Loucy (cell line): ENCODE measurements at regions not wholly inside any gene's neighbourhood (a gene's known extent, or its start where the extent isn't known, plus 50 kb on each side); places are given as distances from the start of the nearest gene placed in this dataset.

Experiments
- H2AFZ ChIP-seq: fragments of 200-600 bp; sonication (generic); 2 replicates; pipeline ENCODE4 v1.6.0; 2016; ENCODE audit warnings: antibody characterized with exemption, mild to moderate bottlenecking, low read length, moderate library complexity
- H3F3A ChIP-seq: fragments of 200-600 bp; 2 replicates; pipeline ENCODE4 v1.6.0; 2016; ENCODE audit warnings: antibody characterized with exemption, low read depth, mild to moderate bottlenecking
- H3K27me3 ChIP-seq: fragments of 200-600 bp; sonication (generic); 2 replicates; pipeline ENCODE4 v1.6.1; 2014; ENCODE audit warnings: low read length, mild to moderate bottlenecking; ENCODE audit not compliant: insufficient read depth, poor library complexity, severe bottlenecking
- H3K36me3 ChIP-seq: fragments of 200-600 bp; sonication (generic); 2 replicates; pipeline ENCODE4 v1.6.1; 2016; ENCODE audit warnings: low read length; ENCODE audit not compliant: insufficient read depth
- H3K4me1 ChIP-seq: fragments of 200-600 bp; sonication (generic); 2 replicates; pipeline ENCODE4 v1.5.1; 2014; ENCODE audit warnings: low read length, mild to moderate bottlenecking; ENCODE audit not compliant: insufficient read depth, poor library complexity, severe bottlenecking
- H3K4me2 ChIP-seq: fragments of 200-600 bp; sonication (generic); 2 replicates; pipeline ENCODE4 v1.6.0; 2014; ENCODE audit warnings: antibody characterized with exemption, low read length, low read depth, mild to moderate bottlenecking; ENCODE audit not compliant: poor library complexity, severe bottlenecking
- H3K4me3 ChIP-seq: fragments of 200-600 bp; sonication (generic); 2 replicates; pipeline ENCODE4 v1.5.1; 2014; ENCODE audit warnings: low read length, mild to moderate bottlenecking, mixed read lengths; ENCODE audit not compliant: poor library complexity, severe bottlenecking
- H3K79me2 ChIP-seq: fragments of 200-600 bp; sonication (generic); 2 replicates; pipeline ENCODE4 v1.6.1; 2014; ENCODE audit warnings: low read length; ENCODE audit not compliant: insufficient read depth
- H3K9ac ChIP-seq: fragments of 200-600 bp; sonication (generic); 2 replicates; pipeline ENCODE4 v1.6.0; 2014; ENCODE audit warnings: mild to moderate bottlenecking, low read depth, low read length, moderate library complexity; ENCODE audit not compliant: poor library complexity, severe bottlenecking
- H3K9me2 ChIP-seq: fragments of 200-600 bp; sonication (generic); replicated peaks from 2 replicates; pipeline ENCODE4 v1.6.1; 2016; ENCODE audit warnings: low read depth, low read length, mixed read lengths
- H3K9me3 ChIP-seq: fragments of 200-600 bp; sonication (generic); 2 replicates; pipeline ENCODE4 v1.6.1; 2014; ENCODE audit warnings: mild to moderate bottlenecking, antibody characterized with exemption, low read length, low read depth; ENCODE audit not compliant: insufficient read depth
- H4K20me1 ChIP-seq: fragments of 200-600 bp; sonication (generic); 2 replicates; pipeline ENCODE4 v1.6.0; 2014; ENCODE audit warnings: antibody characterized with exemption, low read length, mild to moderate bottlenecking; ENCODE audit not compliant: insufficient read depth, poor library complexity, severe bottlenecking
- EZH2phosphoT487 ChIP-seq: fragments of 200-600 bp; IDR thresholded peaks from 2 replicates; pipeline ENCODE4 v1.6.1; 2018; ENCODE audit warnings: antibody characterized with exemption, mild to moderate bottlenecking, moderate library complexity, borderline replicate concordance
- TF ChIP-seq, protein P1 (sequence below): fragments of 200-600 bp; sonication (generic); conservative IDR thresholded peaks from 2 replicates; pipeline ENCODE4 v1.5.1; 2014; ENCODE audit warnings: mild to moderate bottlenecking, antibody characterized with exemption, low read length

DNA sequence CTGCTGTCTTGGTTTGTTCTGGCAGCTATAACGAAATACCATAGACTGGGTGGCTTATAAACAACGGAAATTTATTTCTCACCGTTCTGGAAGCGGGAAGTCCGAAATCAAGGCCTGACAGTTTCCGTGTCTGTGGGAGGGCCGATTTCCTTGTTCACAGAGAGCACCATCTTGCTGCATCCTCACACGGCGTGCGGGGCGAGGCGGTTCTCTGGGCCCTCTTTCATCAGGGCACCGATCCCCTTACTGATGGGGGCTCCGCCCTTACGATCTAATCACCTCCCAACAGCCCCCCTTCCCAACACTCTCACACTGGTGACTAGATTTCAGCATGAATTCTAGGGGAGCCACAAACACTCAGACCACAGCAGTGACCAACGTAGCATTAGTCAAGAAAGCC is 578.3 kb upstream of the FAT1 start:
- no peaks in the 10 kb centered on the region for H3K9me2 ChIP-seq
- no peak overlapping the region for H2AFZ ChIP-seq
- no peak overlapping the region for H3K4me3 ChIP-seq
- no peaks in the 10 kb centered on the region for H3K36me3 ChIP-seq
- no peak overlapping the region for H3K9ac ChIP-seq
- no peaks in the 10 kb centered on the region for H3K4me1 ChIP-seq
- H3K4me2 ChIP-seq, result no peak overlapping the region
- H3K9me3 ChIP-seq, result peaks cover 3% of the 10 kb centered on the region; the same call in 1 of the 2 replicates
- H3F3A ChIP-seq, result no peaks in the 10 kb centered on the region
- no peaks in the 10 kb centered on the region for H3K79me2 ChIP-seq
- TF ChIP-seq, protein P1, sequence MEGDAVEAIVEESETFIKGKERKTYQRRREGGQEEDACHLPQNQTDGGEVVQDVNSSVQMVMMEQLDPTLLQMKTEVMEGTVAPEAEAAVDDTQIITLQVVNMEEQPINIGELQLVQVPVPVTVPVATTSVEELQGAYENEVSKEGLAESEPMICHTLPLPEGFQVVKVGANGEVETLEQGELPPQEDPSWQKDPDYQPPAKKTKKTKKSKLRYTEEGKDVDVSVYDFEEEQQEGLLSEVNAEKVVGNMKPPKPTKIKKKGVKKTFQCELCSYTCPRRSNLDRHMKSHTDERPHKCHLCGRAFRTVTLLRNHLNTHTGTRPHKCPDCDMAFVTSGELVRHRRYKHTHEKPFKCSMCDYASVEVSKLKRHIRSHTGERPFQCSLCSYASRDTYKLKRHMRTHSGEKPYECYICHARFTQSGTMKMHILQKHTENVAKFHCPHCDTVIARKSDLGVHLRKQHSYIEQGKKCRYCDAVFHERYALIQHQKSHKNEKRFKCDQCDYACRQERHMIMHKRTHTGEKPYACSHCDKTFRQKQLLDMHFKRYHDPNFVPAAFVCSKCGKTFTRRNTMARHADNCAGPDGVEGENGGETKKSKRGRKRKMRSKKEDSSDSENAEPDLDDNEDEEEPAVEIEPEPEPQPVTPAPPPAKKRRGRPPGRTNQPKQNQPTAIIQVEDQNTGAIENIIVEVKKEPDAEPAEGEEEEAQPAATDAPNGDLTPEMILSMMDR, result no peak
- TF ChIP-seq EZH2phosphoT487, result no peak
- no peaks in the 10 kb centered on the region for H3K27me3 ChIP-seq
- H4K20me1 ChIP-seq, result no peaks in the 10 kb centered on the region

DNA sequence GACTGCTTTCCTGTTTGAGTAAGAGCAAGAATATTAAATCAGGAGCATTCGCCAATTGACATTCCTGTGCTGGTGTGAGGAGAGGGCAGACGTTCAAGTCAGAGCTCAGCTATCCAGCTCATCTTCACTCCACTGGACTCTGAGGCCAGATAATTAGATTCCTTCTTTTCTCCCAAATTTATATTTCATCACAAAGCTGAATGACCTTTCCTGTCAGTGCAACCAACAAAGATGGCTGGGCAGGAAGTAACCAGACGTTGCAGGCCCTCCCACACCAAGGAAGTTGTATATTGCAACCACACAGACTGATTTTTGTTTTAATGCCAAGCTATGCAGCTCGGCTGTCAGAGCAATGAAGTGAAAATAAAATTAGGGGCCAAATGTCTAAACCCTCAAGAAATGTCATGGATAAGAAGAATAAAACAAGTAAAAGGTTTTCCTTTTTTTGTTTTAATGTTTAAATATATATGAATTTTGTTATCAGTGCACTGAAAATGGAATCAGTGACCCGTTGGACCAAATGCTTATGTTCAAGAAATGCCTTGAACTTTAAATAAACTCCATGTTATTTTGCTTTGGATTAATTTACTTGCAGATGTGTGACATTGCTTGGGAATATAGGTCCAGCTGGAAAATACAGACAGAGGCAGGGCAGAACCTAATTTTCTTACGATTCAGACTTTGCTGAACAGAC is 578.9 kb upstream of the FAT1 start:
- Histone ChIP-seq H3K9me3 (peaks cover 3% of the 10 kb centered on the region; the same call in 1 of the 2 replicates), H4K20me1 (no peaks in the 10 kb centered on the region), H3F3A (no peaks in the 10 kb centered on the region), H3K79me2 (no peaks in the 10 kb centered on the region), H3K4me3 (no peak overlapping the region), H3K9ac (no peak overlapping the region), H3K9me2 (no peaks in the 10 kb centered on the region), H3K36me3 (no peaks in the 10 kb centered on the region), H2AFZ (no peak overlapping the region), H3K4me2 (no peak overlapping the region), H3K27me3 (no peaks in the 10 kb centered on the region), H3K4me1 (no peaks in the 10 kb centered on the region)
- no peak for TF ChIP-seq EZH2phosphoT487
- TF ChIP-seq, protein P1, result no peak

DNA sequence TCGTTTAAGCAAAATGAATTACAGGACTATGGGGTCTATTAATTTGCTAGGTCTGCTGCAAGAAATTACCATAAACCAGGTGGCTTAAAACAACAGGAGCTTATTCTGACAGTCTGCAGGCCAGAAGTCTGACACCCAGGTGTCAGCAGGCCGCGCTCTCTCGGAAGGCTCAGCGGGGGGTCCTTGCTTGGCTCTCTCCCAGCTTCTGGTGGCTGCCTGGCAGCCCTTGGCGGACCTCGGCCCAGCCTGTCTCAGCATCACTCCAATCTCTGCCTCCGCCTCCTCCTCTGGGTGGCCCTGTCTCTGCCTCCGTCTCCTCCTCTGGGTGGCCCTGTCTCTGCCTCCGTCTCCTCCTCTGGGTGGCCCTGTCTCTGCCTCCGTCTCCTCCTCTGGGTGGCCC is 580.5 kb upstream of the FAT1 start:
- Histone ChIP-seq H3K4me3 (no peak overlapping the region), H3K9me2 (no peaks in the 10 kb centered on the region), H3K4me1 (no peaks in the 10 kb centered on the region), H3K27me3 (no peaks in the 10 kb centered on the region), H3K79me2 (no peaks in the 10 kb centered on the region), H4K20me1 (no peaks in the 10 kb centered on the region), H3K4me2 (no peak overlapping the region), H3F3A (no peaks in the 10 kb centered on the region), H3K9me3 (peaks cover 3% of the 10 kb centered on the region; the same call in 1 of the 2 replicates), H3K36me3 (no peaks in the 10 kb centered on the region), H2AFZ (no peak overlapping the region), H3K9ac (no peak overlapping the region)
- TF ChIP-seq, protein P1, result no peak
- no peak for TF ChIP-seq EZH2phosphoT487
